SK-N-SH treated with all-trans-retinoic acid at 6 μM for 48 hours (cell line): ENCODE measurements at regions not wholly inside any gene's neighbourhood (a gene's known extent, or its start where the extent isn't known, plus 50 kb on each side); places are given as distances from the start of the nearest gene placed in this dataset.

ENCODE experiments used
- ATAC-seq: fragments of 200-7000 bp; cut with Tn5 transposase; 3 replicates; pipeline ENCODE4 v1.9.1; 2020; ENCODE audit warnings: mild to moderate bottlenecking, moderate library complexity
- ARNTL ChIP-seq: fragments of 450-650 bp; formaldehyde crosslinking; IDR thresholded peaks from 2 replicates; pipeline ENCODE4 v1.5.0; 2020; ENCODE audit warnings: low read depth, mild to moderate bottlenecking, moderate library complexity, borderline replicate concordance
- BACH2 ChIP-seq: fragments of 250-450 bp; sonication (Bioruptor Pico); IDR thresholded peaks from 2 replicates; pipeline ENCODE4 v1.9.0; 2021; ENCODE audit warnings: mild to moderate bottlenecking, borderline replicate concordance
- CREB5 ChIP-seq: fragments of 250-450 bp; sonication (Bioruptor Pico); IDR thresholded peaks from 2 replicates; pipeline ENCODE4 v1.5.1; 2020; ENCODE audit warnings: low read depth, mild to moderate bottlenecking, moderate library complexity
- CSDC2 ChIP-seq: fragments of 250-450 bp; sonication (Bioruptor Pico); IDR thresholded peaks from 2 replicates; pipeline ENCODE4 v1.5.0; 2020; ENCODE audit warnings: mild to moderate bottlenecking, moderate library complexity
- CSRNP3 ChIP-seq: fragments of 250-450 bp; sonication (Bioruptor Pico); IDR thresholded peaks from 2 replicates; pipeline ENCODE4 v1.5.1; 2021; ENCODE audit warnings: mild to moderate bottlenecking, moderate library complexity
- ESRRG ChIP-seq: fragments of 250-450 bp; sonication (Bioruptor Pico); IDR thresholded peaks from 2 replicates; pipeline ENCODE4 v1.6.1; 2021; ENCODE audit warnings: mild to moderate bottlenecking
- GLIS3 ChIP-seq: fragments of 250-450 bp; sonication (Bioruptor Pico); IDR thresholded peaks from 2 replicates; pipeline ENCODE4 v1.5.0; 2020; ENCODE audit warnings: mild to moderate bottlenecking, moderate library complexity
- ISL1 ChIP-seq: fragments of 250-450 bp; sonication (Bioruptor Pico); IDR thresholded peaks from 2 replicates; pipeline ENCODE4 v2.1.2; 2022; ENCODE audit warnings: mild to moderate bottlenecking, moderate library complexity
- OSR1 ChIP-seq: fragments of 250-450 bp; sonication (Bioruptor Pico); IDR thresholded peaks from 2 replicates; pipeline ENCODE4 v1.8.0; 2022; ENCODE audit warnings: moderate library complexity, mild to moderate bottlenecking, inconsistent platforms
- RARB ChIP-seq: fragments of 250-450 bp; sonication (Bioruptor Pico); IDR thresholded peaks from 2 replicates; pipeline ENCODE4 v1.8.0; 2021; ENCODE audit warnings: mild to moderate bottlenecking, moderate library complexity
- SNAI2 ChIP-seq: fragments of 250-450 bp; sonication (Bioruptor Pico); IDR thresholded peaks from 2 replicates; pipeline ENCODE4 v1.5.0; 2020; ENCODE audit warnings: mild to moderate bottlenecking, moderate library complexity
- TCF4 ChIP-seq: fragments of 250-450 bp; sonication (Bioruptor Pico); IDR thresholded peaks from 2 replicates; pipeline ENCODE4 v1.8.0; 2021; ENCODE audit warnings: mild to moderate bottlenecking, moderate library complexity, borderline replicate concordance
- TOX ChIP-seq: fragments of 250-450 bp; sonication (Bioruptor Pico); IDR thresholded peaks from 2 replicates; pipeline ENCODE4 v1.8.0; 2021; ENCODE audit warnings: mild to moderate bottlenecking, moderate library complexity, borderline replicate concordance
- ZC3H10 ChIP-seq: fragments of 250-450 bp; sonication (Bioruptor Pico); IDR thresholded peaks from 2 replicates; pipeline ENCODE4 v1.5.1; 2021; ENCODE audit warnings: mild to moderate bottlenecking, moderate library complexity
- ZFP30 ChIP-seq: fragments of 450-650 bp; formaldehyde crosslinking; IDR thresholded peaks from 2 replicates; pipeline ENCODE4 v1.5.0; 2022; ENCODE audit warnings: mild to moderate bottlenecking, moderate library complexity
- ZNF565 ChIP-seq: fragments of 450-650 bp; formaldehyde crosslinking; conservative IDR thresholded peaks from 2 replicates; pipeline ENCODE4 v1.5.0; 2020; ENCODE audit warnings: low read depth, mild to moderate bottlenecking, moderate library complexity
- ZNF70 ChIP-seq: fragments of 450-650 bp; formaldehyde crosslinking; IDR thresholded peaks from 2 replicates; pipeline ENCODE4 v1.5.0; 2020; ENCODE audit warnings: mild to moderate bottlenecking, moderate library complexity
- TF ChIP-seq, protein P1 (sequence below): fragments of 250-450 bp; sonication (Bioruptor Pico); IDR thresholded peaks from 2 replicates; pipeline ENCODE4 v1.5.0; 2020; ENCODE audit warnings: mild to moderate bottlenecking, moderate library complexity

DNA sequence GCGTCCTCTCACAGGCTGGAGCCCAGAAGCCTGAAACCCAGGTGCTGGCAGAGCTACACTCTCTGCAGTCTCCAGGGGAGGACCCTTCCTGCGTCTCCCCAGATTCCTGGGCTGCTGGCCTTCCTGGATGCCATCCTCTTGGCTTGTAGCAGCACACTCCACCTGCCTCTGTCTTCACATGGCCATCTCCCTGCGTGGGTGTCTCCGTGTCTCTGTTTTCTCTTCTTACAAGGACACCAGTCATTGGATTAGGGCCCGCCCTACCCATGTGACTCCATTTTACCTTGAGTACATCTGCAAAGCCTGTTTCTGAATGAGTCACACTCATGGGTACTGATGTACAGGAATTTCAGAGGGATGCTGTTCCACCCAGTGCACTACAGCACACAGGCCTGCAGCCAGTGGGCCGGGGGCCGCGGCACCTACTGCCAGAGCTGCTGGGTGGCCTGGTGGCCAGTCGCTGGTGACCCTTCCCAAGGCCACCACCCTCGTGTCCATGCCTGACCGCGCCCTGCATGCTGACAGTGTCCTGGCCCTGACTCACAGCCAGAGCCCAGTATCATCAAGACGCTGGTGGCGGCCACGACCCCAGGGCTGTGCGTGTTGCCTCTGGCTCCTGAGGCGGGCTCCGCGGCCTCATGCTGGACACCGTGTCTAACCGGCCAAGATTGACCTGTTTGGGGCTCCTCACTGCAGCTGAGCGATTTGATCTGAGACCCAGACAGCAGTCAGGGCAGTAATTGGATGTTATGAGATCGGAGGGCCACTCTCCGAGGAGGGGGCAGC lies 63.6 kb upstream of the NKX1-1 start (continued):
- TF ChIP-seq CSRNP3 (CRISPR knock-in tag): no peak

DNA sequence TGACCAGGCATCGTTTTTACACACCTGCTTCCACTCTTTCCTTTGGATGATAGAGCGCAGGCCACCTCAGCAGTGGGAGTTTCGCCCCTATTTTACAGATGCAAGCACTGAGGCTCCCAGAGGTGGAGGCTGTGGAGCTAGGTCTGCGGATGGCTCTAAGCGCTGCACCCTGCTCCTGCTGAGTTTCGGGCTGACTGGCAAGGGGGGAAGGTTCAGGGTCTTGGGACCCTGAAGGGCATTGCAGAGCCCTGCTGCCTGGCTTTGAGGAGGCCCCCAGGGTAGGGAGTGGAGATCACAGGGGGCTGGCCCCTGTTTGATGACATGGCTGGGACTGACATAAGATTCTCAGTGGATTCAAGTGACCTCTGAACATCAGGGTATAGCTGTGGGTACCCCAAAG lies 62.8 kb upstream of the NKX1-1 start:
- no peak for TF ChIP-seq TOX (CRISPR knock-in tag)
- no peak for ATAC-seq

GRCh38 chr4:1467581-1468458 lies 61.6 kb upstream of the NKX1-1 start:
- no peak for ATAC-seq
- no peak for TF ChIP-seq ZC3H10 (CRISPR knock-in tag)
- TF ChIP-seq TOX (CRISPR knock-in tag): no peak
- TF ChIP-seq CREB5 (CRISPR knock-in tag): no peak
- no peak for TF ChIP-seq RARB (CRISPR knock-in tag)
- TF ChIP-seq SNAI2 (CRISPR knock-in tag): no peak
- TF ChIP-seq ARNTL: no peak
- no peak for TF ChIP-seq ISL1 (CRISPR knock-in tag)
- no peak for TF ChIP-seq CSDC2 (CRISPR knock-in tag)
- TF ChIP-seq OSR1 (CRISPR knock-in tag): no peak
- TF ChIP-seq TCF4 (CRISPR knock-in tag): no peak
- no peak for TF ChIP-seq ZFP30 (CRISPR knock-in tag)
- TF ChIP-seq ESRRG (CRISPR knock-in tag): no peak
- TF ChIP-seq ZNF565 (CRISPR knock-in tag): no peak

DNA sequence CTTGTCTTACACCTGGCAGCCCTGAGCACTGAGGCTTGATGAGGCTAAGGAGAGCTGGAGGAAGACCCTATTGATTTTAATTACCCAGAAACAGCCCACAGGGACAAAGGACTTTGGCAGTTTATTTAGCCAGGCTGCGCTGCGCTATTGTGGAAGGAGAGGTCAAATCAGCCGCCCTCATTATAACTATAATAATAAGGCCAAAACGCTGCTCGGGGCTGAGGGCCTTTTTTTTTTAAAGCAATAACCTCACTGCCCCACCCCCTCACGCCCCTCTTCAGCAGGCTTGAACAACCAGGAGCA lies 60.6 kb upstream of the NKX1-1 start:
- no peak for ATAC-seq
- no peak for TF ChIP-seq BACH2
- no peak for TF ChIP-seq ZFP30 (CRISPR knock-in tag)
- no peak for TF ChIP-seq GLIS3 (CRISPR knock-in tag)
- no peak for TF ChIP-seq SNAI2 (CRISPR knock-in tag)
- no peak for TF ChIP-seq CREB5 (CRISPR knock-in tag)
- no peak for TF ChIP-seq TCF4 (CRISPR knock-in tag)
- TF ChIP-seq TOX (CRISPR knock-in tag): no peak
- no peak for TF ChIP-seq ZNF70 (CRISPR knock-in tag)
- TF ChIP-seq CSDC2 (CRISPR knock-in tag): no peak
- TF ChIP-seq, protein P1, sequence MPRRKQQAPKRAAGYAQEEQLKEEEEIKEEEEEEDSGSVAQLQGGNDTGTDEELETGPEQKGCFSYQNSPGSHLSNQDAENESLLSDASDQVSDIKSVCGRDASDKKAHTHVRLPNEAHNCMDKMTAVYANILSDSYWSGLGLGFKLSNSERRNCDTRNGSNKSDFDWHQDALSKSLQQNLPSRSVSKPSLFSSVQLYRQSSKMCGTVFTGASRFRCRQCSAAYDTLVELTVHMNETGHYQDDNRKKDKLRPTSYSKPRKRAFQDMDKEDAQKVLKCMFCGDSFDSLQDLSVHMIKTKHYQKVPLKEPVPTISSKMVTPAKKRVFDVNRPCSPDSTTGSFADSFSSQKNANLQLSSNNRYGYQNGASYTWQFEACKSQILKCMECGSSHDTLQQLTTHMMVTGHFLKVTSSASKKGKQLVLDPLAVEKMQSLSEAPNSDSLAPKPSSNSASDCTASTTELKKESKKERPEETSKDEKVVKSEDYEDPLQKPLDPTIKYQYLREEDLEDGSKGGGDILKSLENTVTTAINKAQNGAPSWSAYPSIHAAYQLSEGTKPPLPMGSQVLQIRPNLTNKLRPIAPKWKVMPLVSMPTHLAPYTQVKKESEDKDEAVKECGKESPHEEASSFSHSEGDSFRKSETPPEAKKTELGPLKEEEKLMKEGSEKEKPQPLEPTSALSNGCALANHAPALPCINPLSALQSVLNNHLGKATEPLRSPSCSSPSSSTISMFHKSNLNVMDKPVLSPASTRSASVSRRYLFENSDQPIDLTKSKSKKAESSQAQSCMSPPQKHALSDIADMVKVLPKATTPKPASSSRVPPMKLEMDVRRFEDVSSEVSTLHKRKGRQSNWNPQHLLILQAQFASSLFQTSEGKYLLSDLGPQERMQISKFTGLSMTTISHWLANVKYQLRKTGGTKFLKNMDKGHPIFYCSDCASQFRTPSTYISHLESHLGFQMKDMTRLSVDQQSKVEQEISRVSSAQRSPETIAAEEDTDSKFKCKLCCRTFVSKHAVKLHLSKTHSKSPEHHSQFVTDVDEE (CRISPR knock-in tag): no peak
- no peak for TF ChIP-seq OSR1 (CRISPR knock-in tag)
- no peak for TF ChIP-seq ARNTL
- no peak for TF ChIP-seq ZC3H10 (CRISPR knock-in tag)
- TF ChIP-seq ESRRG (CRISPR knock-in tag): no peak
